GM21825 (cell line): ENCODE measurements at regions not wholly inside any gene's neighbourhood (a gene's known extent, or its start where the extent isn't known, plus 50 kb on each side); places are given as distances from the start of the nearest gene placed in this dataset.

Experiments used
- ATAC-seq: cut with Tn5 transposase; IDR thresholded peaks from one replicate; pipeline ENCODE4 v1.9.1; 2021; ENCODE audit warnings: mild to moderate bottlenecking, moderate library complexity; ENCODE audit not compliant: unreplicated experiment

GRCh38 chr5:106185661-106186081, 1485.1 kb downstream of the EFNA5 start:
- ATAC-seq = no peak

GRCh38 chr5:106174903-106175302, 1495.8 kb downstream of the EFNA5 start:
- no peak for ATAC-seq

GRCh38 chr5:106172681-106173532, 1497.8 kb downstream of the EFNA5 start:
- ATAC-seq = no peak

GRCh38 chr5:106171708-106172107, 1499.0 kb downstream of the EFNA5 start:
- ATAC-seq = no peak

- no peak for ATAC-seq
Observed at GRCh38 chr5:106171132-106171531, 1499.6 kb downstream of the EFNA5 start.

GRCh38 chr5:106167766-106168165, 1503.0 kb downstream of the EFNA5 start:
- ATAC-seq = no peak

GRCh38 chr5:106163233-106163632, 1507.5 kb downstream of the EFNA5 start:
- no peak for ATAC-seq

GRCh38 chr5:106159616-106160015, 1511.1 kb downstream of the EFNA5 start:
- no peak for ATAC-seq

- no peak for ATAC-seq
Observed at GRCh38 chr5:106154280-106154716, 1516.4 kb downstream of the EFNA5 start.

GRCh38 chr5:106152569-106152968, 1518.2 kb downstream of the EFNA5 start:
- ATAC-seq = no peak

GRCh38 chr5:106142116-106142515, 1528.6 kb downstream of the EFNA5 start:
- ATAC-seq = no peak

- ATAC-seq = no peak
Observed at GRCh38 chr5:106140101-106140500, 1530.6 kb downstream of the EFNA5 start.

- ATAC-seq = no peak
Observed at GRCh38 chr5:106136061-106136460, 1534.7 kb downstream of the EFNA5 start.

- ATAC-seq = no peak
Observed at GRCh38 chr5:106135473-106135872, 1535.3 kb downstream of the EFNA5 start.

GRCh38 chr5:106134549-106134948, 1536.2 kb downstream of the EFNA5 start:
- no peak for ATAC-seq

GRCh38 chr5:106127985-106128384, 1542.8 kb downstream of the EFNA5 start:
- ATAC-seq = peak; percentile 63

- ATAC-seq = no peak
Observed at GRCh38 chr5:106127341-106127781, 1543.4 kb downstream of the EFNA5 start.

GRCh38 chr5:106121972-106122605, 1548.6 kb downstream of the EFNA5 start:
- ATAC-seq = peak; percentile 75

- ATAC-seq = no peak
Observed at GRCh38 chr5:106116682-106117081, 1554.1 kb downstream of the EFNA5 start.

GRCh38 chr5:106113922-106114321, 1556.8 kb downstream of the EFNA5 start:
- ATAC-seq = no peak

GRCh38 chr5:106106384-106106783, 1564.4 kb downstream of the EFNA5 start:
- ATAC-seq = no peak

- ATAC-seq = no peak
Observed at GRCh38 chr5:106097340-106097739, 1573.4 kb downstream of the EFNA5 start.
